AG10803 (cell line): ENCODE measurements at regions not wholly inside any gene's neighbourhood (a gene's known extent, or its start where the extent isn't known, plus 50 kb on each side); places are given as distances from the start of the nearest gene placed in this dataset.

Experiments
- DNase-seq: peaks from one replicate; pipeline ENCODE4 v3.0.0; 2010; ENCODE audit warnings: low read depth
- H3K4me3 ChIP-seq: 2 replicates; pipeline ENCODE4 v1.5.1; 2011; ENCODE audit warnings: mild to moderate bottlenecking, low read length, control low read depth
- TF ChIP-seq, protein P1 (sequence below): conservative IDR thresholded peaks from 2 replicates; pipeline ENCODE4 v1.5.1; 2011; ENCODE audit warnings: mild to moderate bottlenecking, low read length, control low read depth, inconsistent platforms

- TF ChIP-seq, protein P1, sequence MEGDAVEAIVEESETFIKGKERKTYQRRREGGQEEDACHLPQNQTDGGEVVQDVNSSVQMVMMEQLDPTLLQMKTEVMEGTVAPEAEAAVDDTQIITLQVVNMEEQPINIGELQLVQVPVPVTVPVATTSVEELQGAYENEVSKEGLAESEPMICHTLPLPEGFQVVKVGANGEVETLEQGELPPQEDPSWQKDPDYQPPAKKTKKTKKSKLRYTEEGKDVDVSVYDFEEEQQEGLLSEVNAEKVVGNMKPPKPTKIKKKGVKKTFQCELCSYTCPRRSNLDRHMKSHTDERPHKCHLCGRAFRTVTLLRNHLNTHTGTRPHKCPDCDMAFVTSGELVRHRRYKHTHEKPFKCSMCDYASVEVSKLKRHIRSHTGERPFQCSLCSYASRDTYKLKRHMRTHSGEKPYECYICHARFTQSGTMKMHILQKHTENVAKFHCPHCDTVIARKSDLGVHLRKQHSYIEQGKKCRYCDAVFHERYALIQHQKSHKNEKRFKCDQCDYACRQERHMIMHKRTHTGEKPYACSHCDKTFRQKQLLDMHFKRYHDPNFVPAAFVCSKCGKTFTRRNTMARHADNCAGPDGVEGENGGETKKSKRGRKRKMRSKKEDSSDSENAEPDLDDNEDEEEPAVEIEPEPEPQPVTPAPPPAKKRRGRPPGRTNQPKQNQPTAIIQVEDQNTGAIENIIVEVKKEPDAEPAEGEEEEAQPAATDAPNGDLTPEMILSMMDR = no peak
- DNase-seq = no peak
- H3K4me3 ChIP-seq = no peak overlapping the region
Measured at GRCh38 chr1:218845589-218845988, 328.1 kb upstream of the LYPLAL1 start.

DNA sequence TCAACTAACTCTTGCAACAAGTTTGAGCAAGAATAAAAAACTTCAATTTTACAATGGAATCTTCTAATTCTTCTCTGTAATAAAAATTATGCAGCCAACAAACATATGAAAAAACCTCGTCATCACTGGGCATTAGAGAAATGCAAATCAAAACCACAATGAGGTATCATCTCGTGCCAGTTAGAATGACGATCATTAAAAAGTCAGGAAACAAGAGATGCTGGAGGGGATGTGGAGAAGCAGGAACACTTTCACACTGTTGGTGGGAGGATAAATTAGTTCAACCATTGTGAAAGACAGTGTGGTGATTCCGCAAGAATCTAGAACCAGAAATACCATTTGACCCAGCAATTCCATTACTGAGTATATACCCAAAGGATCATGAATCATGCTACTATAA, 327.5 kb upstream of the LYPLAL1 start:
- TF ChIP-seq, protein P1 = no peak
- no peak overlapping the region for H3K4me3 ChIP-seq
- peak; percentile 68 for DNase-seq

DNA sequence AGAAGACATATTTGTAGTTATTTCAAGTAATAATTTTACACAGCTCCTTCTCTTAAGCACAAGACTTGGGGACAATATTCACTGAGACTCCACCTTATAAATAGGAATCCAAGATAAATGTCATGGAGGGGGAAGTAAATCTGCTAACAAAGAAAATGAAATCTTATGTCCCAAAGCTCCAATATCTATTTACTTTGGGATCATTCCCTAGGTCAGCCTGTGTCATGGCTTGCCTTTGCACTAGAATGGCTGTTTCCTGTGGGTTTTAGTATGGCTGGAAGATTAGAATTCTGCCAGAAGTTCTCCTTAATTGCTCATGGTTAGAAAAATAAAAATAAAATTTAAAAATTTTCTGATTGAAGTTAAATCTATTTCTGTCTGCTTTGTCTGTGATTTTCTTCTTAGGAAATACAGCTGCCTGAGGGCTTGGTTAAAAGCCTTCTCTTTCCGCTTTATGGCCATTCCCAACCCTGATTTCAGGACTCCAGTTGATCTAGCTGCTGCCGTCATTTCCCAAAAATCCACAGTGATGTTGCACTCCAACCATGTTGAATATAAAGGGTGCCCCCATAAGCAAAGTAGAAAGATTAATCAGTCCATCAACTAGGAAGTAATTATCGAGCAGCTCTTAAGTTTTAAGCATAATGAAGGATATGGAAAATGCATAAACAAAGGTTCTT, 326.4 kb upstream of the LYPLAL1 start:
- TF ChIP-seq, protein P1 = no peak
- no peak for DNase-seq
- H3K4me3 ChIP-seq = no peak overlapping the region

- DNase-seq = peak; percentile 49
- TF ChIP-seq, protein P1 = no peak
- no peak overlapping the region for H3K4me3 ChIP-seq
Measured at GRCh38 chr1:218848009-218848408, 325.7 kb upstream of the LYPLAL1 start.

- H3K4me3 ChIP-seq = no peak overlapping the region
- TF ChIP-seq, protein P1 = no peak
- DNase-seq = peak; percentile 43
Measured at GRCh38 chr1:218850367-218850766, 323.3 kb upstream of the LYPLAL1 start.

GRCh38 chr1:218851586-218851985, 322.1 kb upstream of the LYPLAL1 start:
- DNase-seq = no peak
- TF ChIP-seq, protein P1 = no peak
- no peak overlapping the region for H3K4me3 ChIP-seq

DNA sequence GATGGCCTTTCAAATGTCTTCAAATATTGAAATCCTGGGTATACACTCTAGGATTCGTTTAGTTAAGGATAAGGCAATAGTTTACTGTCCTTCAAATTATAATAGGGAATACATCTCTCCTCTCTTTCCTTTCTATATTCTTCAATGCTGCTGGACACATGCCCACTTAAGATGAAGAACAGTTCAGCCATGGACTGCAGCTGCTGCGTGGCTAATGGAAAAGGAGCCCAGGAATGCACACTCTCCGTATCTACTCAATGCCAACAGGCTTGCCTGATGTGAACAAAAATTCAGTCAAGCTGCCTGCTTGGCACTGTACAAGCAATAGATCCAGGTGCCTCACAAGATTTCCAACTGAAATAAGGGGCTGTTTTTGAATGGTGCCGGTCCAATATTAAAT, 321.2 kb upstream of the LYPLAL1 start:
- no peak for DNase-seq
- H3K4me3 ChIP-seq = no peak overlapping the region
- TF ChIP-seq, protein P1 = no peak
